ENCODE measurements at regions not wholly inside any gene's neighbourhood (a gene's known extent, or its start where the extent isn't known, plus 50 kb on each side); places are given as distances from the start of the nearest gene placed in this dataset.

GRCh38 chr3:178137831-178138230 is 398.4 kb upstream of the KCNMB2 start (continued):
- no peak for TF ChIP-seq CBX5 (CRISPR knock-in tag; IDR thresholded peaks at IDR 0.05; ENCODE audit: borderline replicate concordance)
- TF ChIP-seq ATF7 (IDR thresholded peaks at IDR 0.05): no peak
- TF ChIP-seq ATF7 (CRISPR knock-in tag; IDR thresholded peaks at IDR 0.05): no peak
- TF ChIP-seq ZBTB1 (CRISPR knock-in tag; IDR thresholded peaks at IDR 0.05; ENCODE audit: borderline replicate concordance): no peak
- TF ChIP-seq, protein P1, sequence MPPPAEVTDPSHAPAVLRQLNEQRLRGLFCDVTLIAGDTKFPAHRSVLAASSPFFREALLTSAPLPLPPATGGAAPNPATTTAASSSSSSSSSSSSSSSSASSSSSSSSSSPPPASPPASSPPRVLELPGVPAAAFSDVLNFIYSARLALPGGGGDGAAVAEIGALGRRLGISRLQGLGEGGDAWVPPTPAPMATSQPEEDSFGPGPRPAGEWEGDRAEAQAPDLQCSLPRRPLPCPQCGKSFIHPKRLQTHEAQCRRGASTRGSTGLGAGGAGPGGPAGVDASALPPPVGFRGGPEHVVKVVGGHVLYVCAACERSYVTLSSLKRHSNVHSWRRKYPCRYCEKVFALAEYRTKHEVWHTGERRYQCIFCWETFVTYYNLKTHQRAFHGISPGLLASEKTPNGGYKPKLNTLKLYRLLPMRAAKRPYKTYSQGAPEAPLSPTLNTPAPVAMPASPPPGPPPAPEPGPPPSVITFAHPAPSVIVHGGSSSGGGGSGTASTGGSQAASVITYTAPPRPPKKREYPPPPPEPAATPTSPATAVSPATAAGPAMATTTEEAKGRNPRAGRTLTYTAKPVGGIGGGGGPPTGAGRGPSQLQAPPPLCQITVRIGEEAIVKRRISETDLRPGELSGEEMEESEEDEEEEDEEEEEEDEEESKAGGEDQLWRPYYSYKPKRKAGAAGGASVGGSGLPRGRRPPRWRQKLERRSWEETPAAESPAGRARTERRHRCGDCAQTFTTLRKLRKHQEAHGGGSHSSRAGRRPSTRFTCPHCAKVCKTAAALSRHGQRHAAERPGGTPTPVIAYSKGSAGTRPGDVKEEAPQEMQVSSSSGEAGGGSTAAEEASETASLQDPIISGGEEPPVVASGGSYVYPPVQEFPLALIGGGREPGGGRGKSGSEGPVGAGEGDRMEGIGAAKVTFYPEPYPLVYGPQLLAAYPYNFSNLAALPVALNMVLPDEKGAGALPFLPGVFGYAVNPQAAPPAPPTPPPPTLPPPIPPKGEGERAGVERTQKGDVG (CRISPR knock-in tag; IDR thresholded peaks at IDR 0.05; ENCODE audit: borderline replicate concordance): no peak

GRCh38 chr3:178139116-178139515 is 397.1 kb upstream of the KCNMB2 start:
- in situ Hi-C loops (cut with HindIII; ENCODE audit: extremely low pct_ligation_motif_present, low pct_unique_long_range_greater_than_20kb): no loop called here
- Histone ChIP-seq H3K27me3 (ENCODE audit: control insufficient read depth in 1 of 2, insufficient read depth in 2 of 2, low read length in 2 of 2) (no peaks in the 10 kb centered on the region; a peak in 1 of 5 replicates), H3K9ac (ENCODE audit: insufficient read depth, low read depth, low read length) (no peak overlapping the region), H3K79me2 (ENCODE audit: insufficient read depth, low read length) (no peaks in the 10 kb centered on the region), H3K4me2 (ENCODE audit: low read depth, low read length) (no peak overlapping the region), H3K9me3 (ENCODE audit: low read length) (no peaks in the 10 kb centered on the region), H3K4me1 (ENCODE audit: insufficient read depth, low read length) (no peaks in the 10 kb centered on the region), H3K4me3 (replicated peaks in 1 of 3; ENCODE audit: insufficient read depth in 1 of 3, low read depth in 2 of 3, low read length in 3 of 3) (no peak overlapping the region), H2AFZ (ENCODE audit: low read length) (no peak overlapping the region), H3K27ac (ENCODE audit: extremely low read length, insufficient read depth, low read length) (no peak overlapping the region), H3K36me3 (replicated peaks in 1 of 2; ENCODE audit: control insufficient read depth in 1 of 2, insufficient read depth in 2 of 2, low read length in 2 of 2) (no peaks in the 10 kb centered on the region), H4K20me1 (ENCODE audit: insufficient read depth, low read length) (no peaks in the 10 kb centered on the region)
- FAIRE-seq (no peak), DNase-seq (ENCODE audit: low spot score) (no peak), ATAC-seq (no peak)
- intact Hi-C loops (cut with micrococcal nuclease; ENCODE audit: unreplicated experiment): no loop called here
- BruUV-seq (replicated peaks): no TSS peak
- ChIA-PET POLR2A (no interaction called here), CTCF (ENCODE audit: low intra/inter-chr PET ratio, low total read pairs) (no interaction called here)
- TF ChIP-seq ZFP1 (CRISPR knock-in tag; IDR thresholded peaks at IDR 0.05) (no peak), ZNF260 (CRISPR knock-in tag; IDR thresholded peaks at IDR 0.05; ENCODE audit: borderline replicate concordance, low read depth) (no peak), ELF3 (CRISPR knock-in tag; IDR thresholded peaks at IDR 0.05) (no peak), TRIM22 (IDR thresholded peaks at IDR 0.05) (no peak), PRDM10 (CRISPR knock-in tag; IDR thresholded peaks at IDR 0.05; ENCODE audit: low read depth) (no peak), MAZ (IDR thresholded peaks at IDR 0.05; ENCODE audit: borderline replicate concordance, low read depth, low read length) (no peak), MAZ (CRISPR knock-in tag; IDR thresholded peaks at IDR 0.05; ENCODE audit: low read depth) (no peak), DR1 (CRISPR knock-in tag; IDR thresholded peaks at IDR 0.05) (no peak), ZNF549 (CRISPR knock-in tag; IDR thresholded peaks at IDR 0.05) (no peak), MEIS2 (CRISPR knock-in tag; IDR thresholded peaks at IDR 0.05) (no peak), GLI4 (CRISPR knock-in tag; IDR thresholded peaks at IDR 0.05; ENCODE audit: borderline replicate concordance) (no peak)
